Effector memory CD4-positive, alpha-beta T cell (primary cell): ENCODE measurements at regions not wholly inside any gene's neighbourhood (a gene's known extent, or its start where the extent isn't known, plus 50 kb on each side); places are given as distances from the start of the nearest gene placed in this dataset.

Source experiments
- DNase-seq, 3 donors: peaks; one replicate each; pipeline ENCODE4 v3.0.0-alpha.2; 2020
- H3K27ac ChIP-seq: 2 replicates; pipeline ENCODE4 v1.7.0; 2013; ENCODE audit warnings: mild to moderate bottlenecking, low read length, moderate library complexity; ENCODE audit not compliant: insufficient read depth, poor library complexity, severe bottlenecking
- H3K27me3 ChIP-seq: replicated peaks from 2 replicates; pipeline ENCODE4 v1.7.0; 2013; ENCODE audit warnings: mild to moderate bottlenecking, low read length; ENCODE audit not compliant: insufficient read depth, control insufficient read depth, poor library complexity, severe bottlenecking
- H3K36me3 ChIP-seq: 2 replicates; pipeline ENCODE4 v1.7.0; 2013; ENCODE audit warnings: mild to moderate bottlenecking, low read length, moderate library complexity; ENCODE audit not compliant: control insufficient read depth, insufficient read depth
- H3K4me1 ChIP-seq: 2 replicates; pipeline ENCODE4 v1.7.0; 2013; ENCODE audit warnings: low read length, mild to moderate bottlenecking; ENCODE audit not compliant: control insufficient read depth, insufficient read depth, poor library complexity, severe bottlenecking
- H3K4me3 ChIP-seq: 2 replicates; pipeline ENCODE4 v1.7.0; 2013; ENCODE audit warnings: low read length, low read depth, mild to moderate bottlenecking; ENCODE audit not compliant: insufficient read depth, poor library complexity, severe bottlenecking
- H3K9me3 ChIP-seq: 2 replicates; pipeline ENCODE4 v1.7.0; 2013; ENCODE audit warnings: mild to moderate bottlenecking, low read length, moderate library complexity; ENCODE audit not compliant: control insufficient read depth

- Histone ChIP-seq H3K9me3 (no peaks in the 10 kb centered on the region), H3K4me3 (no peak overlapping the region), H3K27me3 (no peaks in the 10 kb centered on the region), H3K4me1 (no peaks in the 10 kb centered on the region), H3K36me3 (no peaks in the 10 kb centered on the region), H3K27ac (no peak overlapping the region)
- DNase-seq = no peak
Observed at GRCh38 chr9:20187318-20187717, 398.5 kb upstream of the SLC24A2 start.

- H3K9me3 ChIP-seq = no peaks in the 10 kb centered on the region
- no peaks in the 10 kb centered on the region for H3K27me3 ChIP-seq
- no peaks in the 10 kb centered on the region for H3K36me3 ChIP-seq
- DNase-seq = no peak
- no peaks in the 10 kb centered on the region for H3K4me1 ChIP-seq
- no peak overlapping the region for H3K4me3 ChIP-seq
- no peak overlapping the region for H3K27ac ChIP-seq
Observed at GRCh38 chr9:20186823-20187222, 398.0 kb upstream of the SLC24A2 start.

- no peaks in the 10 kb centered on the region for H3K27me3 ChIP-seq
- no peak overlapping the region for H3K27ac ChIP-seq
- no peak overlapping the region for H3K4me3 ChIP-seq
- H3K36me3 ChIP-seq = no peaks in the 10 kb centered on the region
- H3K9me3 ChIP-seq = no peaks in the 10 kb centered on the region
- DNase-seq = no peak
- H3K4me1 ChIP-seq = no peaks in the 10 kb centered on the region
Observed at GRCh38 chr9:20186231-20186630, 397.4 kb upstream of the SLC24A2 start.

- H3K36me3 ChIP-seq = no peaks in the 10 kb centered on the region
- H3K4me3 ChIP-seq = no peak overlapping the region
- no peaks in the 10 kb centered on the region for H3K4me1 ChIP-seq
- DNase-seq = no peak
- H3K9me3 ChIP-seq = no peaks in the 10 kb centered on the region
- H3K27me3 ChIP-seq = no peaks in the 10 kb centered on the region
- H3K27ac ChIP-seq = no peak overlapping the region
Observed at GRCh38 chr9:20184541-20184940, 395.7 kb upstream of the SLC24A2 start.

- H3K9me3 ChIP-seq = no peaks in the 10 kb centered on the region
- H3K36me3 ChIP-seq = no peaks in the 10 kb centered on the region
Observed at GRCh38 chr9:20178679-20179078, 389.8 kb upstream of the SLC24A2 start.

GRCh38 chr9:20178197-20178596, 389.4 kb upstream of the SLC24A2 start:
- no peaks in the 10 kb centered on the region for H3K36me3 ChIP-seq
- H3K27me3 ChIP-seq = no peaks in the 10 kb centered on the region
- no peak for DNase-seq
- H3K4me1 ChIP-seq = no peaks in the 10 kb centered on the region
- no peak overlapping the region for H3K27ac ChIP-seq
- no peak overlapping the region for H3K4me3 ChIP-seq
- no peaks in the 10 kb centered on the region for H3K9me3 ChIP-seq

More at GRCh38 chr9:20178679-20179078, 389.8 kb upstream of the SLC24A2 start:
- Histone ChIP-seq H3K4me1 (no peaks in the 10 kb centered on the region), H3K27me3 (no peaks in the 10 kb centered on the region), H3K4me3 (no peak overlapping the region), H3K27ac (no peak overlapping the region)
- no peak for DNase-seq

- no peaks in the 10 kb centered on the region for H3K27me3 ChIP-seq
- peaks cover 6% of the 10 kb centered on the region for H3K9me3 ChIP-seq
- no peak overlapping the region for H3K4me3 ChIP-seq
- no peak overlapping the region for H3K27ac ChIP-seq
- no peak for DNase-seq
- H3K4me1 ChIP-seq = no peaks in the 10 kb centered on the region
- no peaks in the 10 kb centered on the region for H3K36me3 ChIP-seq
Observed at GRCh38 chr9:20170122-20170521, 381.3 kb upstream of the SLC24A2 start.

GRCh38 chr9:20152151-20152725, 363.4 kb upstream of the SLC24A2 start:
- no peaks in the 10 kb centered on the region for H3K4me1 ChIP-seq
- no peak overlapping the region for H3K27ac ChIP-seq
- H3K27me3 ChIP-seq = no peaks in the 10 kb centered on the region
- no peak for DNase-seq
- H3K36me3 ChIP-seq = no peaks in the 10 kb centered on the region
- H3K4me3 ChIP-seq = no peak overlapping the region
- no peaks in the 10 kb centered on the region for H3K9me3 ChIP-seq

GRCh38 chr9:20148416-20148815, 359.6 kb upstream of the SLC24A2 start:
- Histone ChIP-seq H3K9me3 (no peaks in the 10 kb centered on the region), H3K27ac (no peak overlapping the region), H3K27me3 (no peaks in the 10 kb centered on the region), H3K36me3 (no peaks in the 10 kb centered on the region), H3K4me3 (no peak overlapping the region), H3K4me1 (no peaks in the 10 kb centered on the region)
- no peak for DNase-seq

- no peak for DNase-seq
- H3K27me3 ChIP-seq = no peaks in the 10 kb centered on the region
Observed at GRCh38 chr9:20144197-20144596, 355.4 kb upstream of the SLC24A2 start.

More at GRCh38 chr9:20144197-20144596, 355.4 kb upstream of the SLC24A2 start:
- Histone ChIP-seq H3K4me3 (no peak overlapping the region), H3K4me1 (no peaks in the 10 kb centered on the region), H3K9me3 (no peaks in the 10 kb centered on the region), H3K36me3 (no peaks in the 10 kb centered on the region), H3K27ac (no peak overlapping the region)
